ENCODE measurements at regions not wholly inside any gene's neighbourhood (a gene's known extent, or its start where the extent isn't known, plus 50 kb on each side); places are given as distances from the start of the nearest gene placed in this dataset.
"Not testable (repeated sequence)": the region's sequence is repeated elsewhere in the genome, so short reads cannot be mapped to it uniquely, and the experiment has no call there.

- no peaks in the 10 kb centered on the region for H3K4me1 Mint-ChIP-seq (ENCODE audit: unreplicated experiment)
- no peak for TF ChIP-seq CTCF (conservative IDR thresholded peaks at IDR 0.05)
- no peaks in the 10 kb centered on the region for H3K36me3 Mint-ChIP-seq
- no peak for DNase-seq (ENCODE audit: extremely low spot score, unreplicated experiment)
- no peaks in the 10 kb centered on the region for H3K9me3 Mint-ChIP-seq
- H3K4me3 Mint-ChIP-seq = no peak overlapping the region
- peaks cover 13% of the 10 kb centered on the region for H3K27me3 Mint-ChIP-seq
- no peak overlapping the region for H3K27ac Mint-ChIP-seq
Measured at GRCh38 chr5:110872200-110872599, 133.4 kb downstream of the SLC25A46 start.

- Mint-ChIP-seq H3K4me3 (no peak overlapping the region), H3K36me3 (no peaks in the 10 kb centered on the region), H3K9me3 (no peaks in the 10 kb centered on the region), H3K4me1 (ENCODE audit: unreplicated experiment) (no peaks in the 10 kb centered on the region), H3K27ac (no peak overlapping the region), H3K27me3 (peaks cover 13% of the 10 kb centered on the region)
- no peak for DNase-seq (ENCODE audit: extremely low spot score, unreplicated experiment)
- TF ChIP-seq CTCF (conservative IDR thresholded peaks at IDR 0.05) = no peak
Measured at GRCh38 chr5:110872963-110873362, 134.2 kb downstream of the SLC25A46 start.

GRCh38 chr5:110873773-110874437, 135.1 kb downstream of the SLC25A46 start:
- H3K9me3 Mint-ChIP-seq = no peaks in the 10 kb centered on the region
- H3K4me3 Mint-ChIP-seq = no peak overlapping the region
- H3K27me3 Mint-ChIP-seq = peaks cover 8% of the 10 kb centered on the region
- TF ChIP-seq CTCF (conservative IDR thresholded peaks at IDR 0.05) = no peak
- no peak for DNase-seq (ENCODE audit: extremely low spot score, unreplicated experiment)
- H3K36me3 Mint-ChIP-seq = no peaks in the 10 kb centered on the region
- H3K27ac Mint-ChIP-seq = no peak overlapping the region
- H3K4me1 Mint-ChIP-seq (ENCODE audit: unreplicated experiment) = no peaks in the 10 kb centered on the region

GRCh38 chr5:110875115-110875514, 136.3 kb downstream of the SLC25A46 start:
- H3K4me3 Mint-ChIP-seq; H3K36me3 Mint-ChIP-seq; H3K27ac Mint-ChIP-seq; H3K4me1 Mint-ChIP-seq (ENCODE audit: unreplicated experiment); H3K27me3 Mint-ChIP-seq; H3K9me3 Mint-ChIP-seq; DNase-seq (ENCODE audit: extremely low spot score, unreplicated experiment): not testable (repeated sequence)

- no peak for TF ChIP-seq CTCF (conservative IDR thresholded peaks at IDR 0.05)
Measured at GRCh38 chr5:110878115-110878514, 139.3 kb downstream of the SLC25A46 start.

GRCh38 chr5:110879675-110880074, 140.9 kb downstream of the SLC25A46 start:
- no peaks in the 10 kb centered on the region for H3K9me3 Mint-ChIP-seq
- TF ChIP-seq CTCF (conservative IDR thresholded peaks at IDR 0.05) = no peak

More at GRCh38 chr5:110878115-110878514, 139.3 kb downstream of the SLC25A46 start:
- H3K9me3 Mint-ChIP-seq = no peaks in the 10 kb centered on the region
- no peak overlapping the region for H3K27ac Mint-ChIP-seq
- no peaks in the 10 kb centered on the region for H3K36me3 Mint-ChIP-seq
- H3K27me3 Mint-ChIP-seq = peaks cover 6% of the 10 kb centered on the region
- no peak overlapping the region for H3K4me3 Mint-ChIP-seq
- no peak for DNase-seq (ENCODE audit: extremely low spot score, unreplicated experiment)
- no peaks in the 10 kb centered on the region for H3K4me1 Mint-ChIP-seq (ENCODE audit: unreplicated experiment)

More at GRCh38 chr5:110879675-110880074, 140.9 kb downstream of the SLC25A46 start:
- H3K4me1 Mint-ChIP-seq (ENCODE audit: unreplicated experiment) = no peaks in the 10 kb centered on the region
- no peak overlapping the region for H3K27ac Mint-ChIP-seq
- DNase-seq (ENCODE audit: extremely low spot score, unreplicated experiment) = no peak
- no peak overlapping the region for H3K4me3 Mint-ChIP-seq
- H3K36me3 Mint-ChIP-seq = no peaks in the 10 kb centered on the region
- H3K27me3 Mint-ChIP-seq = no peaks in the 10 kb centered on the region

Measured in type B pancreatic cell (in vitro differentiated cells).